ENCODE measurements at regions not wholly inside any gene's neighbourhood (a gene's known extent, or its start where the extent isn't known, plus 50 kb on each side); places are given as distances from the start of the nearest gene placed in this dataset.

DNA sequence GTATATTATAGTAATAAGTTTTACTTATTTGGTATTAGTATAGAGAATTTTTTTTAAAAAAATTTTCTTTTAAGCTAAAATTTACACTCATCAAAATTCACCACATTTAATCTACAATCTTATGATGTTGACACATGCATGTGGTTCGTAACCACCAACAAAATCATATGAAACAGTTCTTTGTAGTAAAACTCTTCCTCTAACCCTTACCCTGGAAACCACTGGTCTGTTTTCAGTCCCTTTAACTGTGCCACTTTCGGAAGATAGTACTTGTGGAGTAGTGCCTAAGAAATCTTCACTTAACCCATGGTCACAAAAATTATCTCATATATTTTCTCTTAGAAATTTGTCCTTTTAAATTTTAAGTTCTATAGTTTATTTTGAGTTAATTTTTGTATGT lies 1498.8 kb downstream of the MAT2B start:
- Histone ChIP-seq H3K9me3 (ENCODE audit: low read depth, low read length) (no peaks in the 10 kb centered on the region), H4K20me1 (ENCODE audit: insufficient read depth, low read length) (no peaks in the 10 kb centered on the region), H3K27ac (ENCODE audit: low read depth, low read length) (no peak overlapping the region), H3K36me3 (ENCODE audit: insufficient read depth, low read length) (no peaks in the 10 kb centered on the region), H3K27me3 (ENCODE audit: insufficient read depth, low read length) (no peaks in the 10 kb centered on the region), H3K4me3 (ENCODE audit: insufficient read depth, low read length) (no peak overlapping the region), H3K79me2 (ENCODE audit: insufficient read depth, low read length) (no peaks in the 10 kb centered on the region), H3K4me2 (ENCODE audit: insufficient read depth, low read length) (no peak overlapping the region), H3K4me1 (ENCODE audit: insufficient read depth, low read length) (no peaks in the 10 kb centered on the region), H2AFZ (ENCODE audit: low read length) (no peak overlapping the region)
- TF ChIP-seq, protein P1, sequence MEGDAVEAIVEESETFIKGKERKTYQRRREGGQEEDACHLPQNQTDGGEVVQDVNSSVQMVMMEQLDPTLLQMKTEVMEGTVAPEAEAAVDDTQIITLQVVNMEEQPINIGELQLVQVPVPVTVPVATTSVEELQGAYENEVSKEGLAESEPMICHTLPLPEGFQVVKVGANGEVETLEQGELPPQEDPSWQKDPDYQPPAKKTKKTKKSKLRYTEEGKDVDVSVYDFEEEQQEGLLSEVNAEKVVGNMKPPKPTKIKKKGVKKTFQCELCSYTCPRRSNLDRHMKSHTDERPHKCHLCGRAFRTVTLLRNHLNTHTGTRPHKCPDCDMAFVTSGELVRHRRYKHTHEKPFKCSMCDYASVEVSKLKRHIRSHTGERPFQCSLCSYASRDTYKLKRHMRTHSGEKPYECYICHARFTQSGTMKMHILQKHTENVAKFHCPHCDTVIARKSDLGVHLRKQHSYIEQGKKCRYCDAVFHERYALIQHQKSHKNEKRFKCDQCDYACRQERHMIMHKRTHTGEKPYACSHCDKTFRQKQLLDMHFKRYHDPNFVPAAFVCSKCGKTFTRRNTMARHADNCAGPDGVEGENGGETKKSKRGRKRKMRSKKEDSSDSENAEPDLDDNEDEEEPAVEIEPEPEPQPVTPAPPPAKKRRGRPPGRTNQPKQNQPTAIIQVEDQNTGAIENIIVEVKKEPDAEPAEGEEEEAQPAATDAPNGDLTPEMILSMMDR (IDR thresholded peaks at IDR 0.05; ENCODE audit: extremely low read depth, low read depth, low read length) = no peak
- no peak for DNase-seq (ENCODE audit: insufficient read length, low spot score, missing footprints)

DNA sequence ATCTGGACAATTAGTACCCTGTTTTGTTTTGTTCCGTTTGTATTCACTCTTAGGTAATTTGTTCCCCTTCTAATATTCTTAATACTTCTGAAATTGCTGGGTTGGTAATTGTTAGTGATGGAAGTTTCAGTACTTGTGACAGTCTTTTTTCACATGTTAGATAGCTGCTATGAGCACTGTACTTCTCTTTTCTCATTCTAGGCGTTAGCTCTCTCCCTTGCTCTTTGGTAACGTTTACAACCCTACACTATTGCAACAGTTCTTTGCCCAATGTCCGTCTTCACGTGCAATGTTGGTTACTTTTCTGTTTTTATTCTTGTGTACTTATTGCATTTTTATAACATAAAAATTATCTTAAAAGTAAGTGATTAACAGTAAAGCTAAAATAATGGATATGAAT lies 1509.0 kb downstream of the MAT2B start:
- no peak overlapping the region for H3K4me3 ChIP-seq (ENCODE audit: insufficient read depth, low read length)
- H3K79me2 ChIP-seq (ENCODE audit: insufficient read depth, low read length) = no peaks in the 10 kb centered on the region
- no peaks in the 10 kb centered on the region for H4K20me1 ChIP-seq (ENCODE audit: insufficient read depth, low read length)
- H3K4me1 ChIP-seq (ENCODE audit: insufficient read depth, low read length) = no peaks in the 10 kb centered on the region
- H3K27ac ChIP-seq (ENCODE audit: low read depth, low read length) = no peak overlapping the region
- TF ChIP-seq, protein P1 (IDR thresholded peaks at IDR 0.05; ENCODE audit: extremely low read depth, low read depth, low read length) = no peak
- no peaks in the 10 kb centered on the region for H3K36me3 ChIP-seq (ENCODE audit: insufficient read depth, low read length)
- DNase-seq (ENCODE audit: insufficient read length, low spot score, missing footprints) = no peak
- no peaks in the 10 kb centered on the region for H3K27me3 ChIP-seq (ENCODE audit: insufficient read depth, low read length)
- no peak overlapping the region for H3K4me2 ChIP-seq (ENCODE audit: insufficient read depth, low read length)
- H2AFZ ChIP-seq (ENCODE audit: low read length) = no peak overlapping the region
- H3K9me3 ChIP-seq (ENCODE audit: low read depth, low read length) = no peaks in the 10 kb centered on the region

DNA sequence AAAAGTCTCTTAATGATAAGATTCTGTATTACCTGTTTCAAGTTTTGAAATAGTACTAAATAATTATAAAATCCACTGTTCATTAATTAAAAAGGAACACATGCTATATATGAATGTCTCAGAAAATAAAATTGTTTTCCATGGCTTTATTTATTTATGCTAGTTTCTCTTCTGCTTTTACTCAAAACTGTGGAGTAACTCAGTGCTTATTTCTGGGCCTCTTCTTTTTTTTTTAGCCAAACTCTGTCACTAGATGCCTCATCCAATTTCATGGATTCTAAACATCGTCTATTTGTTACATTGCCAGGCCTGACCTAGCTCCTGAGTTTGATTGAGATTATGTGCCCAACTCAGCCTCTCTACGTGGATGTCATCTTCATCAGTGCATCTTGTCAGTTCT lies 1509.7 kb downstream of the MAT2B start:
- TF ChIP-seq, protein P1 (IDR thresholded peaks at IDR 0.05; ENCODE audit: extremely low read depth, low read depth, low read length) = no peak
- Histone ChIP-seq H3K79me2 (ENCODE audit: insufficient read depth, low read length) (no peaks in the 10 kb centered on the region), H3K27ac (ENCODE audit: low read depth, low read length) (no peak overlapping the region), H3K4me3 (ENCODE audit: insufficient read depth, low read length) (no peak overlapping the region), H3K4me1 (ENCODE audit: insufficient read depth, low read length) (no peaks in the 10 kb centered on the region), H3K36me3 (ENCODE audit: insufficient read depth, low read length) (no peaks in the 10 kb centered on the region), H4K20me1 (ENCODE audit: insufficient read depth, low read length) (no peaks in the 10 kb centered on the region), H3K27me3 (ENCODE audit: insufficient read depth, low read length) (no peaks in the 10 kb centered on the region), H3K9me3 (ENCODE audit: low read depth, low read length) (no peaks in the 10 kb centered on the region), H3K4me2 (ENCODE audit: insufficient read depth, low read length) (no peak overlapping the region), H2AFZ (ENCODE audit: low read length) (no peak overlapping the region)
- DNase-seq (ENCODE audit: insufficient read length, low spot score, missing footprints) = no peak

DNA sequence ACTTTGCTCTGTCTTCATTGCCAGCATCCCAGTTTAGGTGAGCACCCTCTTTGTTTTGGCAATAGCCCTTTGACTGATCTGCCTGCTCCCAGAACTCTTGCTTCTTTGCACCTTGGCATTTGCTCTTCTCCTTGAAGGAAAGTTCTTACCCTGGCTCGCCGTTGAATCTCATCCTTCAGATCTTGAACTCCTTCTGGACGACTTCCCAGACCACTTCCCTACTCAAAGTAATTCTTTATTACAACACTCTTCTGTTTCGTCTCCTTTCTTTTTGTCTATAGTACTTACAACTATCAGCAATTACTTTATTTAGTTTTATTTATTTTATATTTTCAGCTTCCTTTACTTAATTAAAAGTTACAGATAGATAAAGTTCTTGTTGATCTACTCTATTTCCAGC lies 1510.1 kb downstream of the MAT2B start:
- TF ChIP-seq, protein P1 (IDR thresholded peaks at IDR 0.05; ENCODE audit: extremely low read depth, low read depth, low read length) = no peak
- Histone ChIP-seq H3K27me3 (ENCODE audit: insufficient read depth, low read length) (no peaks in the 10 kb centered on the region), H3K4me1 (ENCODE audit: insufficient read depth, low read length) (no peaks in the 10 kb centered on the region), H4K20me1 (ENCODE audit: insufficient read depth, low read length) (no peaks in the 10 kb centered on the region), H3K4me3 (ENCODE audit: insufficient read depth, low read length) (no peak overlapping the region), H2AFZ (ENCODE audit: low read length) (no peak overlapping the region), H3K27ac (ENCODE audit: low read depth, low read length) (no peak overlapping the region), H3K36me3 (ENCODE audit: insufficient read depth, low read length) (no peaks in the 10 kb centered on the region), H3K79me2 (ENCODE audit: insufficient read depth, low read length) (no peaks in the 10 kb centered on the region), H3K9me3 (ENCODE audit: low read depth, low read length) (no peaks in the 10 kb centered on the region), H3K4me2 (ENCODE audit: insufficient read depth, low read length) (no peak overlapping the region)
- DNase-seq (ENCODE audit: insufficient read length, low spot score, missing footprints) = no peak
